Thymus (tissue), 11 donors: ENCODE measurements at regions not wholly inside any gene's neighbourhood (a gene's known extent, or its start where the extent isn't known, plus 50 kb on each side); places are given as distances from the start of the nearest gene placed in this dataset.
A peak's percentile ranks its signal among the peaks of the same experiment; 100 is the strongest.

ENCODE experiments used
- DNase-seq, 9 donors: peaks; one replicate each; pipeline ENCODE4 v3.0.0-alpha.2; 2013; ENCODE audit warnings: low spot score in 9 of 9, low read depth in 6 of 9, missing footprints in 1 of 9
- H3K27ac ChIP-seq, 2 donors: one replicate each; pipeline ENCODE4 v1.5.1; 2013; ENCODE audit warnings: control low read depth in 1 of 2, low read depth in 1 of 2, low read length in 1 of 2, mild to moderate bottlenecking in 1 of 2, moderate library complexity in 1 of 2
- H3K27me3 ChIP-seq, 2 donors: one replicate each; pipeline ENCODE4 v1.5.1; 2013; ENCODE audit warnings: low read length in 1 of 2; ENCODE audit not compliant: control insufficient read depth in 2 of 2, insufficient read depth in 1 of 2
- H3K36me3 ChIP-seq, 2 donors: one replicate each; pipeline ENCODE4 v1.5.1; 2013; ENCODE audit warnings: low read length in 1 of 2, mild to moderate bottlenecking in 1 of 2, moderate library complexity in 1 of 2; ENCODE audit not compliant: control insufficient read depth in 2 of 2, insufficient read depth in 2 of 2
- H3K4me1 ChIP-seq, 2 donors: one replicate each; pipeline ENCODE4 v1.5.1; 2013; ENCODE audit warnings: low read length in 2 of 2; ENCODE audit not compliant: control insufficient read depth in 2 of 2, insufficient read depth in 2 of 2
- H3K4me3 ChIP-seq, 2 donors: one replicate each; pipeline ENCODE4 v1.5.1; 2013; ENCODE audit warnings: low read length in 2 of 2, control low read depth in 1 of 2, mild to moderate bottlenecking in 1 of 2
- H3K9me3 ChIP-seq, 2 donors: one replicate each; pipeline ENCODE4 v1.5.1; 2013; ENCODE audit warnings: low read length in 1 of 2, mild to moderate bottlenecking in 1 of 2; ENCODE audit not compliant: control insufficient read depth in 2 of 2, insufficient read depth in 1 of 2
- WGBS: extraction: QIAGEN DNeasy Blood & Tissue Kit; methylation state at CpG from one replicate; pipeline ENCODE4 v1.1.7; 2013; 5-methylcytosine and 5-hydroxymethylcytosine counted together
- donor health status: healthy.

- Histone ChIP-seq H3K4me1 (no peaks in the 10 kb centered on the region), H3K27ac (no peak overlapping the region), H3K9me3 (no peaks in the 10 kb centered on the region), H3K27me3 (no peaks in the 10 kb centered on the region), H3K36me3 (no peaks in the 10 kb centered on the region), H3K4me3 (no peak overlapping the region)
- no peak for DNase-seq
- WGBS, result 82% methylated on average over 17 of the region's 17 CpGs
Observed at GRCh38 chr15:97791824-97792792, 168.4 kb upstream of the ARRDC4 start.

- WGBS, result 89% methylated on average over 3 of the region's 3 CpGs
- Histone ChIP-seq H3K27me3 (no peaks in the 10 kb centered on the region), H3K4me1 (no peaks in the 10 kb centered on the region), H3K4me3 (no peak overlapping the region), H3K27ac (no peak overlapping the region), H3K36me3 (no peaks in the 10 kb centered on the region), H3K9me3 (no peaks in the 10 kb centered on the region)
- no peak for DNase-seq
Observed at GRCh38 chr15:97804950-97805349, 155.6 kb upstream of the ARRDC4 start.

- Histone ChIP-seq H3K27ac (no peak overlapping the region), H3K27me3 (no peaks in the 10 kb centered on the region), H3K9me3 (no peaks in the 10 kb centered on the region), H3K4me3 (no peak overlapping the region), H3K4me1 (no peaks in the 10 kb centered on the region), H3K36me3 (no peaks in the 10 kb centered on the region)
- no peak for DNase-seq
- 90% methylated on average over 6 of the region's 6 CpGs for WGBS
Observed at GRCh38 chr15:97806766-97807165, 153.7 kb upstream of the ARRDC4 start.

GRCh38 chr15:97815835-97816234, 144.7 kb upstream of the ARRDC4 start:
- DNase-seq, result no peak
- Histone ChIP-seq H3K9me3 (no peaks in the 10 kb centered on the region), H3K4me1 (peaks cover 0 to 3% of the 10 kb centered on the region in 2 donors), H3K36me3 (no peaks in the 10 kb centered on the region), H3K27me3 (no peaks in the 10 kb centered on the region), H3K4me3 (no peak overlapping the region), H3K27ac (no peak overlapping the region)
- WGBS, result 93% methylated on average over 2 of the region's 2 CpGs

- no peaks in the 10 kb centered on the region for H3K27me3 ChIP-seq
- H3K4me3 ChIP-seq, result no peak overlapping the region
- peaks cover 0 to 3% of the 10 kb centered on the region in 2 donors for H3K4me1 ChIP-seq
- DNase-seq, result peak in 8 of 9 donors; percentile 0 to 47 (median 10)
- H3K27ac ChIP-seq, result no peak overlapping the region
- H3K9me3 ChIP-seq, result no peaks in the 10 kb centered on the region
- H3K36me3 ChIP-seq, result no peaks in the 10 kb centered on the region
- 53% methylated on average over 9 of the region's 9 CpGs for WGBS
Observed at GRCh38 chr15:97817276-97817890, 143.1 kb upstream of the ARRDC4 start.

- Histone ChIP-seq H3K27ac (no peak overlapping the region), H3K9me3 (no peaks in the 10 kb centered on the region), H3K4me3 (no peak overlapping the region), H3K36me3 (no peaks in the 10 kb centered on the region), H3K27me3 (no peaks in the 10 kb centered on the region), H3K4me1 (no peaks in the 10 kb centered on the region)
- WGBS, result 93% methylated on average over 4 of the region's 4 CpGs
- no peak for DNase-seq
Observed at GRCh38 chr15:97836003-97836402, 124.5 kb upstream of the ARRDC4 start.

- Histone ChIP-seq H3K27ac (no peak overlapping the region), H3K36me3 (no peaks in the 10 kb centered on the region), H3K4me3 (no peak overlapping the region), H3K27me3 (no peaks in the 10 kb centered on the region), H3K9me3 (no peaks in the 10 kb centered on the region), H3K4me1 (no peaks in the 10 kb centered on the region)
- DNase-seq, result no peak
- 85% methylated on average over 5 of the region's 5 CpGs for WGBS
Observed at GRCh38 chr15:97837896-97838295, 122.6 kb upstream of the ARRDC4 start.

GRCh38 chr15:97838606-97839210, 121.8 kb upstream of the ARRDC4 start:
- no peaks in the 10 kb centered on the region for H3K4me1 ChIP-seq
- no peaks in the 10 kb centered on the region for H3K9me3 ChIP-seq
- 95% methylated on average over 16 of the region's 16 CpGs for WGBS
- no peaks in the 10 kb centered on the region for H3K27me3 ChIP-seq
- DNase-seq, result no peak
- H3K27ac ChIP-seq, result no peak overlapping the region
- H3K36me3 ChIP-seq, result no peaks in the 10 kb centered on the region
- H3K4me3 ChIP-seq, result no peak overlapping the region

GRCh38 chr15:97840501-97840900, 120.0 kb upstream of the ARRDC4 start:
- no peak for DNase-seq
- WGBS, result 89% methylated on average over 2 of the region's 2 CpGs
- no peaks in the 10 kb centered on the region for H3K27me3 ChIP-seq
- H3K4me3 ChIP-seq, result no peak overlapping the region
- H3K36me3 ChIP-seq, result no peaks in the 10 kb centered on the region
- H3K27ac ChIP-seq, result no peak overlapping the region
- no peaks in the 10 kb centered on the region for H3K9me3 ChIP-seq
- no peaks in the 10 kb centered on the region for H3K4me1 ChIP-seq
